ENCODE measurements at regions not wholly inside any gene's neighbourhood (a gene's known extent, or its start where the extent isn't known, plus 50 kb on each side); places are given as distances from the start of the nearest gene placed in this dataset.
"Not testable (repeated sequence)": the region's sequence is repeated elsewhere in the genome, so short reads cannot be mapped to it uniquely, and the experiment has no call there.

GRCh38 chr9:106467113-106467864 lies 395.7 kb upstream of the ZNF462 start:
- no peak for DNase-seq

GRCh38 chr9:106467865-106468164 lies 395.2 kb upstream of the ZNF462 start:
- DNase-seq = no peak

DNA sequence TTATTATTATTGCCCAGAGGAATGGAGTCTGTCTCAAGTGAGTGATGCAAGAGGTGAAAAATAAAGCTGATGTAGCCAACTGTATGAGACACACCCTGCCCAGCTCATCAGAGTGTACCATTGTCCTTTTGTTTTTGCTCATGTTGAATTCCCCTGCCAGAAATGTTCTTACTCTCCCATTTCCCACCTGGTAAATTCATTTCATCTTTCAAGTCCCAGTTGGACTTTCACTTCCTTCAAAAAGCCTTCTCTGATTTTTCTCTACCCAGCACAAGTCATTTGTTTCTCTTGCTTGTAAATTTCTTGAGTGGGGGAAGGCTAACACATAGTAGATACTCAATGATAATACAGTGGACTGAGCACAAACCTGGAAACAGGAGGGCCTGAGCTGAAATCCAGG lies 394.5 kb upstream of the ZNF462 start:
- no peak for DNase-seq

GRCh38 chr9:106478312-106478711 lies 384.7 kb upstream of the ZNF462 start:
- no peak for DNase-seq

- no peak for DNase-seq
Observed at GRCh38 chr9:106478727-106479126, 384.2 kb upstream of the ZNF462 start.

GRCh38 chr9:106479679-106480078 lies 383.3 kb upstream of the ZNF462 start:
- DNase-seq = no peak

GRCh38 chr9:106481013-106481609 lies 381.9 kb upstream of the ZNF462 start:
- no peak for DNase-seq

- peak in 1 of 3 experiments; percentile 11 for DNase-seq
Observed at GRCh38 chr9:106482733-106483132, 380.2 kb upstream of the ZNF462 start.

- no peak for DNase-seq
Observed at GRCh38 chr9:106486685-106487084, 376.3 kb upstream of the ZNF462 start.

- peak in 2 of 3 experiments; percentile 19 to 58 for DNase-seq
Observed at GRCh38 chr9:106487266-106487665, 375.7 kb upstream of the ZNF462 start.

DNA sequence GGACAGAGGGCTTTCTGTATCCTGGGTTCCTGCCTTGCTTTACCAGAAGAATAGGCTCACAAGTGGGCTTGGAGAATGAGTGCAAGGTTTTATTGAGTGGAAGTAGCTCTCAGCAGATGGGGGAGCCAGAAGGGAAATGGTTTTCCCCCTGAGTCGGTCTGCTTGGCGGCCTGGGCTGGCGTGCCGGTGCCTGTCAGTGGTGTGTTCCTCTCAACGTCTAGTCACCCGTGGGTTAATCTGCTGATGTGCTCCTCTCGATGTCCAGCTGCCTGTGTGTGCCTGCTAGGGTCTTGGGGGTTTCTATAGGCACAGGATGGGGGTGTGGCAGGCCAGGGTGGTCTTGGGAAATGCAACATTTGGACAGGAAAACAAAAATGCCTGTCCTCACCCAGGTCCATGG lies 370.8 kb upstream of the ZNF462 start:
- DNase-seq = not testable (repeated sequence)

DNA sequence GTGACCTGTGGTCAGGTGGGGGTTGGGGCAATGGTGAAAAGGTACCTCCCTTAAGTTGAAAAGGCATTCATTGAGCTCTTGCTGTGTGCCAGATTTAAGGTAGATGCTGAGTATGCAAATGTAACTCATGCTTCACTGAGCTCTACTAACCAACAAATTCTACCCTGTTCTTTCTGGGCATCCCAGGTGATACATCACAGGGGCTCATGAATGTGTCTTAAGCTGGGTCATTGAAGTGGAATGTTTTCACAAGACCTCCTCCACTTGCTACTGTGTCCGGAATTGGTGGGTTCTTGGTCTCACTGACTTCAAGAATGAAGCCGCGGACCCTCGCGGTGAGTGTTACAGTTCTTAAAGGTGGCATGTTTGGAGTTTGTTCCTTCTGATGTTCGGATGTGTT lies 362.8 kb upstream of the ZNF462 start:
- DNase-seq = no peak

GRCh38 chr9:106501210-106501609 lies 361.8 kb upstream of the ZNF462 start:
- DNase-seq = not testable (repeated sequence)

GRCh38 chr9:106502930-106503329 lies 360.0 kb upstream of the ZNF462 start:
- no peak for DNase-seq

GRCh38 chr9:106503759-106504158 lies 359.2 kb upstream of the ZNF462 start:
- no peak for DNase-seq

GRCh38 chr9:106526716-106527204 lies 336.2 kb upstream of the ZNF462 start:
- DNase-seq = no peak

GRCh38 chr9:106528158-106528557 lies 334.8 kb upstream of the ZNF462 start:
- no peak for DNase-seq

- DNase-seq = no peak
Observed at GRCh38 chr9:106529616-106530015, 333.4 kb upstream of the ZNF462 start.

GRCh38 chr9:106531491-106531890 lies 331.5 kb upstream of the ZNF462 start:
- DNase-seq = no peak

DNA sequence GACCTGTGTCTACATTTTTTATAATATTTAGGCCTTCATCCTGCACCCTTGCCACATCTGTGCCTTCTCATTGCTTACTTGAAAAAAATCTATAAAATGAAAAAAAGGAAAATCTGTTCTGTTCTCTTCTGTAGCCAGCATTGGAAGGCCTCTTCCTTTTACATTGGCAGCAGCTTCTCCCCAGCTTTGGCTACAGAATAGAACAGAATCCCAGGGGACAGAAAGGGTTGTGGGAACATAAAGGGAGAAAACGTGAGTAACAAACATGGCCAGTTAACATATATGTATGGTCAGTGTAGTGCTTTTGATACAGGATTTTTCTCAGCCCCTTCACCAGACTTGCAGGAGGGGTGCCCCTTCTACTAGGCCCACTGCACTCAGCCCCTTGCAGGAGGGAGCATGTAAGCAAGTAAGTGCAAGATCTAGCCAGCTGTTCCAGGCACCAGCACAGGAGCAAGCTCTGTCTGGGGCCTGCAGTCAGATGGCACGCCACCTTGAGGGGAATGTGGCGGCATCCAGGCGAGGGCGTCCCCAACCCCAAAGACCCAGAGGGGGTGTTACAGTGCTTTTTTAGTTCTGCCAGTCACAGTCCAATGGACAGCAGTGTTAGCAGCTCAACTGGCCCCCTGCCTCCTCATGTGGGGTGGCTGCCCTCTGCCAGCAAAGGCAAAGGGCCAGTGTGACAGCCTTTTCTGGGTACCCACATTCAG lies 330.5 kb upstream of the ZNF462 start:
- no peak for DNase-seq

- no peak for DNase-seq
Observed at GRCh38 chr9:106534800-106535199, 328.2 kb upstream of the ZNF462 start.

DNA sequence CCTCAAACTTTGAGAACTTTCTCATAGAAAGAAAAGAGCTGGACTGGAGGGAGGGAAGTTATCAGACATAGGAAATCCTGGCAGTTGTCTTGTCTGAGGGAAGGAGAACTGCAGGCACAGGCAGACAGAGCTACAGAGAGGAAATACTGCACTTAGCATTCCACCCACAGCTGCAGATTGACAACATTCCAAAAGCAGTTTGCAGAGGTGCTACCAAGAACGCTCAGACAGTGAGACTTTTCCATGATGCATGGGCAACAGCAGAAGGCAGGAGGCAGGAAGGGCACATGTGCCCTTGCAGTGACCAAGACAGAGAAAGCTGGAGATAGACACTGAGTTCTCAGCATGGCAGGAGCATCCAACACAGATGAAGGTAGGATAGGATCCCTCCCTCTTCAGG lies 327.5 kb upstream of the ZNF462 start:
- DNase-seq = no peak

DNA sequence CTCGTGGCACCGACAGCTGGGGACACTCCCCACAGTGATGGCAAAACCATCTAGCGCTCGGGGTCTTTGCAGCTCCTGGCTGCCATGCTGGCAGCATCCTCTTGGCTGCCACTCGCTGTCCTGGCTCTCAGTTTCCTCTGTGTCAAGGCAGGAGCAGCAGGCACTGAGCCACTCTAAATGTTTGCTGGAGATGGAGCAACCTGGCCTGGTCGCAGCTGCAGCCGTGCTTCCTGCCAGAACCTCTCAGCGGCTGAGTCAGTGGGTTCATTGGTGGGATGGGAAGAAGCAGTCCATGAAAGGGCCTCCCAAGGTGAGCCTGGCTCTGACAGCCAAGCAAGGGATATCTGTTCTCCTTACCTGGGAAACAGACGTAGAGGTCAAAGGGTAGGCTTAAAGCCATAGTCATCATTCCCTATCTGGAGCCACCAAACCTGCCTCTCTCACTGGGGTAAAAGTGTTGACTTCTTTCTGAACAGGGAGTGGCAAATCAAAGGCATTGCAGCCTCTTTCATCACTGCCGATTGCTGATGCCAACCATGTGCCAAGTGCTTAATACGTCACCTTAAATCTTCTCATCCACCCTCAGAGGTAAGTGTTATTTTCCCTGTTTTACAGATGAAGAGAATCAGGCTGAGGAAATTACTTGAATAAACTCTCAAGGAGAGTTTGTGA lies 304.8 kb upstream of the ZNF462 start:
- no peak for DNase-seq

- no peak for DNase-seq
Observed at GRCh38 chr9:106560540-106560939, 302.4 kb upstream of the ZNF462 start.
